KMS-11 (cell line): ENCODE measurements at regions not wholly inside any gene's neighbourhood (a gene's known extent, or its start where the extent isn't known, plus 50 kb on each side); places are given as distances from the start of the nearest gene placed in this dataset.

ENCODE experiments used
- H2AFZ ChIP-seq: fragments of 200-600 bp; sonication (generic); 2 replicates; pipeline ENCODE4 v1.6.1; 2016; ENCODE audit warnings: antibody characterized with exemption, mixed run types, low read depth
- H3K27ac ChIP-seq: fragments of 200-600 bp; sonication (generic); 2 replicates; pipeline ENCODE4 v1.6.1; 2016; ENCODE audit warnings: mild to moderate bottlenecking, mixed run types
- H3K27me3 ChIP-seq: fragments of 200-600 bp; sonication (generic); 2 replicates; pipeline ENCODE4 v1.6.1; 2017; ENCODE audit warnings: mild to moderate bottlenecking, low read depth, mixed run types, moderate library complexity; ENCODE audit not compliant: insufficient read depth
- H3K36me3 ChIP-seq: fragments of 200-600 bp; sonication (generic); 2 replicates; pipeline ENCODE4 v1.6.1; 2017; ENCODE audit warnings: mild to moderate bottlenecking, mixed run types; ENCODE audit not compliant: insufficient read depth
- H3K4me1 ChIP-seq: fragments of 200-600 bp; sonication (generic); 2 replicates; pipeline ENCODE4 v1.6.1; 2016; ENCODE audit warnings: mild to moderate bottlenecking, low read depth, mixed run types; ENCODE audit not compliant: poor library complexity, severe bottlenecking
- H3K4me2 ChIP-seq: fragments of 200-600 bp; sonication (generic); 2 replicates; pipeline ENCODE4 v1.7.0; 2016; ENCODE audit warnings: mild to moderate bottlenecking, mixed run types
- H3K4me3 ChIP-seq: fragments of 200-600 bp; sonication (generic); IDR thresholded peaks from 2 replicates; pipeline ENCODE4 v1.6.1; 2017; ENCODE audit warnings: low read depth, low read length, mixed read lengths; ENCODE audit not compliant: insufficient read depth
- H3K79me2 ChIP-seq: fragments of 200-600 bp; sonication (generic); 2 replicates; pipeline ENCODE4 v1.6.1; 2016; ENCODE audit warnings: low read depth, mixed run types; ENCODE audit not compliant: insufficient read depth
- H3K9ac ChIP-seq: fragments of 200-600 bp; sonication (generic); 2 replicates; pipeline ENCODE4 v1.6.1; 2016; ENCODE audit warnings: mild to moderate bottlenecking, mixed run types
- H4K20me1 ChIP-seq: fragments of 200-600 bp; sonication (generic); 2 replicates; pipeline ENCODE4 v1.6.1; 2016; ENCODE audit warnings: mild to moderate bottlenecking, mixed run types; ENCODE audit not compliant: insufficient read depth
- CTCF ChIP-seq: fragments of 200-600 bp; sonication (generic); conservative IDR thresholded peaks from 2 replicates; pipeline ENCODE4 v1.6.1; 2017; ENCODE audit warnings: low read depth, mild to moderate bottlenecking, antibody characterized with exemption, low read length, moderate library complexity, mixed read lengths

GRCh38 chr3:13252207-13252606 lies 167.9 kb downstream of the NUP210 start:
- no peaks in the 10 kb centered on the region for H4K20me1 ChIP-seq
- H3K4me1 ChIP-seq: no peaks in the 10 kb centered on the region
- no peak overlapping the region for H3K9ac ChIP-seq
- no peaks in the 10 kb centered on the region for H3K79me2 ChIP-seq
- no peak overlapping the region for H3K27ac ChIP-seq
- TF ChIP-seq CTCF: no peak
- no peaks in the 10 kb centered on the region for H3K36me3 ChIP-seq
- no peak overlapping the region for H2AFZ ChIP-seq
- H3K27me3 ChIP-seq: no peaks in the 10 kb centered on the region
- no peak overlapping the region for H3K4me3 ChIP-seq
- no peak overlapping the region for H3K4me2 ChIP-seq

GRCh38 chr3:13251166-13251903 lies 168.8 kb downstream of the NUP210 start:
- no peaks in the 10 kb centered on the region for H3K27me3 ChIP-seq
- no peaks in the 10 kb centered on the region for H4K20me1 ChIP-seq
- TF ChIP-seq CTCF: no peak
- H2AFZ ChIP-seq: no peak overlapping the region
- no peak overlapping the region for H3K4me3 ChIP-seq
- no peak overlapping the region for H3K9ac ChIP-seq
- no peaks in the 10 kb centered on the region for H3K36me3 ChIP-seq
- H3K27ac ChIP-seq: no peak overlapping the region
- H3K4me1 ChIP-seq: no peaks in the 10 kb centered on the region
- H3K79me2 ChIP-seq: no peaks in the 10 kb centered on the region
- no peak overlapping the region for H3K4me2 ChIP-seq

GRCh38 chr3:13249664-13250390 lies 170.3 kb downstream of the NUP210 start:
- Histone ChIP-seq H3K27me3 (no peaks in the 10 kb centered on the region), H3K4me3 (no peak overlapping the region), H3K4me1 (no peaks in the 10 kb centered on the region), H3K36me3 (no peaks in the 10 kb centered on the region), H3K9ac (no peak overlapping the region), H2AFZ (no peak overlapping the region), H3K4me2 (no peak overlapping the region), H4K20me1 (no peaks in the 10 kb centered on the region), H3K79me2 (no peaks in the 10 kb centered on the region), H3K27ac (no peak overlapping the region)
- TF ChIP-seq CTCF: no peak

- no peak overlapping the region for H2AFZ ChIP-seq
- no peaks in the 10 kb centered on the region for H3K36me3 ChIP-seq
- TF ChIP-seq CTCF: no peak
- no peak overlapping the region for H3K9ac ChIP-seq
- H4K20me1 ChIP-seq: no peaks in the 10 kb centered on the region
- no peak overlapping the region for H3K4me2 ChIP-seq
- H3K4me3 ChIP-seq: no peak overlapping the region
- H3K27ac ChIP-seq: no peak overlapping the region
- no peaks in the 10 kb centered on the region for H3K79me2 ChIP-seq
- no peaks in the 10 kb centered on the region for H3K27me3 ChIP-seq
- H3K4me1 ChIP-seq: no peaks in the 10 kb centered on the region
Measured at GRCh38 chr3:13248640-13249039, 171.5 kb downstream of the NUP210 start.
